Activated T-helper 1 cell treated with anti-CD3 and anti-CD28 coated beads, Interleukin-12 subunit alpha, Interleukin-12 subunit beta, Interleukin-2, Interleukin-4 antibody, amounts not matched to agents 30 ng/mL and 10 ng/mL and 1 ng/mL, durations not matched to agents 14 hours and 24 hours and 36 hours (primary cell): ENCODE measurements at regions not wholly inside any gene's neighbourhood (a gene's known extent, or its start where the extent isn't known, plus 50 kb on each side); places are given as distances from the start of the nearest gene placed in this dataset.
"Not testable (repeated sequence)": the region's sequence is repeated elsewhere in the genome, so short reads cannot be mapped to it uniquely, and the experiment has no call there.

Source experiments
- DNase-seq: peaks from one replicate; pipeline ENCODE4 v3.0.0; 2021; ENCODE audit warnings: low spot score
- H3K27ac Mint-ChIP-seq: one replicate; pipeline ENCODE4 v1.8.0; 2021; ENCODE audit warnings: mild to moderate bottlenecking, mixed read lengths
- H3K27me3 Mint-ChIP-seq: one replicate; pipeline ENCODE4 v1.8.0; 2022; ENCODE audit warnings: mild to moderate bottlenecking, moderate library complexity, mixed read lengths; ENCODE audit not compliant: insufficient read depth
- H3K36me3 Mint-ChIP-seq: one replicate; pipeline ENCODE4 v1.8.0; 2021; ENCODE audit warnings: low read depth, mixed read lengths
- H3K4me1 Mint-ChIP-seq: one replicate; pipeline ENCODE4 v1.8.0; 2021; ENCODE audit warnings: low read depth, mixed read lengths
- H3K4me3 Mint-ChIP-seq: one replicate; pipeline ENCODE4 v1.8.0; 2021; ENCODE audit warnings: mild to moderate bottlenecking, moderate library complexity, mixed read lengths
- H3K9me3 Mint-ChIP-seq: one replicate; pipeline ENCODE4 v1.8.0; 2021; ENCODE audit warnings: mixed read lengths
- intact Hi-C: fragments of 100-400 bp; cut with micrococcal nuclease; formaldehyde crosslinking; loops from one replicate; pipeline ENCODE4 v1.15.1; 2024

- H3K9me3 Mint-ChIP-seq, result peaks cover 22% of the 10 kb centered on the region
- no peak overlapping the region for H3K4me3 Mint-ChIP-seq
- H3K36me3 Mint-ChIP-seq, result no peaks in the 10 kb centered on the region
- DNase-seq, result no peak
- no peak overlapping the region for H3K27ac Mint-ChIP-seq
- intact Hi-C loops, result no loop called here
- H3K4me1 Mint-ChIP-seq, result no peaks in the 10 kb centered on the region
- no peaks in the 10 kb centered on the region for H3K27me3 Mint-ChIP-seq
Measured at GRCh38 chr5:30347858-30348257, 845.6 kb upstream of the CDH6 start.

GRCh38 chr5:30345539-30346345, 847.7 kb upstream of the CDH6 start:
- H3K36me3 Mint-ChIP-seq, H3K27ac Mint-ChIP-seq, H3K4me1 Mint-ChIP-seq, intact Hi-C loops, H3K27me3 Mint-ChIP-seq, DNase-seq, H3K4me3 Mint-ChIP-seq: not testable (repeated sequence)
- H3K9me3 Mint-ChIP-seq, result peaks cover 25% of the 10 kb centered on the region

GRCh38 chr5:30343707-30344106, 849.8 kb upstream of the CDH6 start:
- Mint-ChIP-seq H3K4me3 (no peak overlapping the region), H3K27me3 (no peaks in the 10 kb centered on the region), H3K27ac (no peak overlapping the region), H3K4me1 (no peaks in the 10 kb centered on the region), H3K36me3 (no peaks in the 10 kb centered on the region), H3K9me3 (peaks cover 25% of the 10 kb centered on the region)
- intact Hi-C loops, result no loop called here
- DNase-seq, result no peak

GRCh38 chr5:30341466-30341865, 852.0 kb upstream of the CDH6 start:
- no peak for DNase-seq
- peaks cover 23% of the 10 kb centered on the region for H3K9me3 Mint-ChIP-seq
- H3K4me1 Mint-ChIP-seq, result no peaks in the 10 kb centered on the region
- no peaks in the 10 kb centered on the region for H3K36me3 Mint-ChIP-seq
- no peaks in the 10 kb centered on the region for H3K27me3 Mint-ChIP-seq
- no peak overlapping the region for H3K27ac Mint-ChIP-seq
- intact Hi-C loops, result no loop called here
- H3K4me3 Mint-ChIP-seq, result no peak overlapping the region

- H3K36me3 Mint-ChIP-seq, result peaks cover 2% of the 10 kb centered on the region
- DNase-seq, result no peak
- no peaks in the 10 kb centered on the region for H3K27me3 Mint-ChIP-seq
- H3K9me3 Mint-ChIP-seq, result peaks cover 15% of the 10 kb centered on the region
- H3K4me1 Mint-ChIP-seq, result no peaks in the 10 kb centered on the region
- no peak overlapping the region for H3K27ac Mint-ChIP-seq
- intact Hi-C loops, result no loop called here
- H3K4me3 Mint-ChIP-seq, result no peak overlapping the region
Measured at GRCh38 chr5:30337084-30337573, 856.4 kb upstream of the CDH6 start.

- H3K9me3 Mint-ChIP-seq, result peaks cover 6% of the 10 kb centered on the region
- DNase-seq, result no peak
- no peak overlapping the region for H3K4me3 Mint-ChIP-seq
Measured at GRCh38 chr5:30331534-30331933, 862.0 kb upstream of the CDH6 start.

GRCh38 chr5:30325795-30326194, 867.7 kb upstream of the CDH6 start:
- Mint-ChIP-seq H3K4me3 (no peak overlapping the region), H3K36me3 (no peaks in the 10 kb centered on the region), H3K27me3 (no peaks in the 10 kb centered on the region), H3K27ac (no peak overlapping the region), H3K9me3 (no peaks in the 10 kb centered on the region), H3K4me1 (no peaks in the 10 kb centered on the region)
- no peak for DNase-seq
- intact Hi-C loops, result no loop called here

More at GRCh38 chr5:30331534-30331933, 862.0 kb upstream of the CDH6 start:
- H3K27ac Mint-ChIP-seq, result no peak overlapping the region
- peaks cover 2% of the 10 kb centered on the region for H3K36me3 Mint-ChIP-seq
- no peaks in the 10 kb centered on the region for H3K27me3 Mint-ChIP-seq
- intact Hi-C loops, result no loop called here
- H3K4me1 Mint-ChIP-seq, result no peaks in the 10 kb centered on the region

- no peak for DNase-seq
- Mint-ChIP-seq H3K36me3 (no peaks in the 10 kb centered on the region), H3K27ac (no peak overlapping the region), H3K4me3 (no peak overlapping the region), H3K27me3 (no peaks in the 10 kb centered on the region), H3K9me3 (peaks cover 3% of the 10 kb centered on the region), H3K4me1 (no peaks in the 10 kb centered on the region)
- intact Hi-C loops, result no loop called here
Measured at GRCh38 chr5:30324083-30324482, 869.4 kb upstream of the CDH6 start.

GRCh38 chr5:30287890-30288289, 905.6 kb upstream of the CDH6 start:
- H3K4me3 Mint-ChIP-seq, result no peak overlapping the region

GRCh38 chr5:30279237-30279636, 914.2 kb upstream of the CDH6 start:
- intact Hi-C loops, result no loop called here
- no peak overlapping the region for H3K4me3 Mint-ChIP-seq
- DNase-seq, result no peak
- H3K4me1 Mint-ChIP-seq, result no peaks in the 10 kb centered on the region
- H3K27ac Mint-ChIP-seq, result no peak overlapping the region
- H3K36me3 Mint-ChIP-seq, result no peaks in the 10 kb centered on the region
- peaks cover 19% of the 10 kb centered on the region for H3K9me3 Mint-ChIP-seq
- no peaks in the 10 kb centered on the region for H3K27me3 Mint-ChIP-seq

More at GRCh38 chr5:30287890-30288289, 905.6 kb upstream of the CDH6 start:
- no peaks in the 10 kb centered on the region for H3K27me3 Mint-ChIP-seq
- no peaks in the 10 kb centered on the region for H3K36me3 Mint-ChIP-seq
- H3K4me1 Mint-ChIP-seq, result no peaks in the 10 kb centered on the region
- peaks cover 28% of the 10 kb centered on the region for H3K9me3 Mint-ChIP-seq
- intact Hi-C loops, result no loop called here
- DNase-seq, result no peak
- no peak overlapping the region for H3K27ac Mint-ChIP-seq

- Mint-ChIP-seq H3K27ac (no peak overlapping the region), H3K4me3 (no peak overlapping the region), H3K27me3 (no peaks in the 10 kb centered on the region), H3K36me3 (no peaks in the 10 kb centered on the region), H3K9me3 (peaks cover 9% of the 10 kb centered on the region), H3K4me1 (no peaks in the 10 kb centered on the region)
- DNase-seq, result no peak
- intact Hi-C loops, result no loop called here
Measured at GRCh38 chr5:30267026-30267425, 926.5 kb upstream of the CDH6 start.

GRCh38 chr5:30239331-30240022, 954.0 kb upstream of the CDH6 start:
- intact Hi-C loops, result no loop called here
- no peaks in the 10 kb centered on the region for H3K4me1 Mint-ChIP-seq
- H3K36me3 Mint-ChIP-seq, result no peaks in the 10 kb centered on the region
- peaks cover 9% of the 10 kb centered on the region for H3K9me3 Mint-ChIP-seq
- H3K27me3 Mint-ChIP-seq, result no peaks in the 10 kb centered on the region
- H3K4me3 Mint-ChIP-seq, result no peak overlapping the region
- DNase-seq, result no peak
- H3K27ac Mint-ChIP-seq, result no peak overlapping the region

GRCh38 chr5:30237189-30237588, 956.3 kb upstream of the CDH6 start:
- H3K27me3 Mint-ChIP-seq, result no peaks in the 10 kb centered on the region

More at GRCh38 chr5:30237189-30237588, 956.3 kb upstream of the CDH6 start:
- H3K27ac Mint-ChIP-seq, result no peak overlapping the region
- DNase-seq, result no peak
- H3K36me3 Mint-ChIP-seq, result no peaks in the 10 kb centered on the region
- intact Hi-C loops, result no loop called here
- no peak overlapping the region for H3K4me3 Mint-ChIP-seq
- H3K9me3 Mint-ChIP-seq, result peaks cover 18% of the 10 kb centered on the region
- H3K4me1 Mint-ChIP-seq, result no peaks in the 10 kb centered on the region
